NCI-H2171 (cell line): ENCODE measurements at regions not wholly inside any gene's neighbourhood (a gene's known extent, or its start where the extent isn't known, plus 50 kb on each side); places are given as distances from the start of the nearest gene placed in this dataset.
"Not testable (repeated sequence)": the region's sequence is repeated elsewhere in the genome, so short reads cannot be mapped to it uniquely, and the experiment has no call there.

Experiments used
- DNase-seq: peaks from one replicate; lab custom pipeline; 2025; lab: John Stamatoyannopoulos, UW

- DNase-seq, result not testable (repeated sequence)
Measured at GRCh38 chr11:67940440-67940839, 63.5 kb downstream of the UNC93B1 start.

- DNase-seq, result not testable (repeated sequence)
Measured at GRCh38 chr11:67938964-67939363, 64.9 kb downstream of the UNC93B1 start.

- DNase-seq, result not testable (repeated sequence)
Measured at GRCh38 chr11:67938371-67938770, 65.5 kb downstream of the UNC93B1 start.

- DNase-seq, result not testable (repeated sequence)
Measured at GRCh38 chr11:67923565-67923964, 80.3 kb downstream of the UNC93B1 start.

DNA sequence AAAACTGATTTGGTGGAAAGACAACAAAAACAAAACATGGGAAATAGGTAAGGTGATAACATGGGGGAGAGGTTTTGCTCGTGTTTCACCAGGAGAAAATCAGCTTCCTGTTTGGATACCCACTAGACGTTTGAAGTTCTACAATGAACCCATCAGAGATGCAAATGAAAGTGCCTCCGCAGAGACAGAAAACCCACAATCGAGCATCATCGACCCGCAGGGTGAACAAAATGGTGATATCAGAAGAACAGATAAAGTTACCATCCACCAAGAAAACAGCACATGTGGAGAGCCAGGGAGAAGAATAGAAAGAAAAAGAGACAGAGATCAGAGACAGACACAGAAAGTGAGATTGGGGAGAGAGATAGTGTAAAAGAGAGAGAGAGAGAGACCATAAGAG, 83.4 kb downstream of the UNC93B1 start:
- not testable (repeated sequence) for DNase-seq

GRCh38 chr11:67912184-67912583, 91.7 kb downstream of the UNC93B1 start:
- DNase-seq, result not testable (repeated sequence)

- not testable (repeated sequence) for DNase-seq
Measured at GRCh38 chr11:67911211-67911610, 92.7 kb downstream of the UNC93B1 start.

- not testable (repeated sequence) for DNase-seq
Measured at GRCh38 chr11:67910803-67911202, 93.1 kb downstream of the UNC93B1 start.

- not testable (repeated sequence) for DNase-seq
Measured at GRCh38 chr11:67906969-67907368, 96.9 kb downstream of the UNC93B1 start.

GRCh38 chr11:67899462-67899861, 104.4 kb downstream of the UNC93B1 start:
- DNase-seq, result not testable (repeated sequence)

GRCh38 chr11:67893487-67893886, 110.4 kb downstream of the UNC93B1 start:
- DNase-seq, result not testable (repeated sequence)

DNA sequence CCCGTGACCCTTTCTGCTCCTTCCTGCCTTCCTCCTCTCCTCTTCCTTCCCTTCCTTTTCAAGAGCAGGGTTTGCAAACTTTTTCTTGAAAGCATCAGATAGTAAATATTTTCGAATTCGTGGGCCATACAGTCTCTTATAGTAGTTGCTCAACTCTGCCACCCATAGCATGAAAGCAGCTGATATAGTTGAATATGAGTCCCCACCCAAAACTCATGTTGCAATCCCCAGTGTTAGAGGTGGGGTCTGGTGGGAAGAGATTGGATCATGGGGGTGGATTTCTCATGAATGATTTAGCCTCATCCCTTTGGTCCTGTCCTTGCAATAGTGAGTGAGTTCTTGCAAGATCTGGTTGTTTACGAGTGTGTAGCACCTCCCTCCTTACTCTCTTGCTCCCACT, 114.3 kb downstream of the UNC93B1 start:
- not testable (repeated sequence) for DNase-seq

DNA sequence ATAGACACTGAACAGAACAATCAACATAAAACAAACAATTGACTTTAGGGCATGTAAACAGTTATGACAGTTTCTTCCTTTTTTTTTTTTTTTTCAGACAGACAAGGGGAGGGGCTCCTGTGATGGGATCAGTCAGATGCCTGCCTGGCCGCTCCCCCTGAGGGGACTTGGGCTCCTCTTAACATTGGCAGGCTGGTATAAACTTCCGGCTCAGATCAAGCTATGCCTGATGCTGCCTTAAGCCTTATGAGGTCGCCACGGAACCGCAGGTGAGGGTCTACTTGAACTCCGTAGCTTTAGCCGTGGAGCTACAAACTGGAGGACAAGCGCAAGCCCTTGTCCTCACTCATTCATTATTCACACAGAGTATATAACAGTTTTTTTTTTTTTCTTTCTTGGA, 115.8 kb downstream of the UNC93B1 start:
- not testable (repeated sequence) for DNase-seq

- DNase-seq, result not testable (repeated sequence)
Measured at GRCh38 chr11:67886672-67887071, 117.2 kb downstream of the UNC93B1 start.

DNA sequence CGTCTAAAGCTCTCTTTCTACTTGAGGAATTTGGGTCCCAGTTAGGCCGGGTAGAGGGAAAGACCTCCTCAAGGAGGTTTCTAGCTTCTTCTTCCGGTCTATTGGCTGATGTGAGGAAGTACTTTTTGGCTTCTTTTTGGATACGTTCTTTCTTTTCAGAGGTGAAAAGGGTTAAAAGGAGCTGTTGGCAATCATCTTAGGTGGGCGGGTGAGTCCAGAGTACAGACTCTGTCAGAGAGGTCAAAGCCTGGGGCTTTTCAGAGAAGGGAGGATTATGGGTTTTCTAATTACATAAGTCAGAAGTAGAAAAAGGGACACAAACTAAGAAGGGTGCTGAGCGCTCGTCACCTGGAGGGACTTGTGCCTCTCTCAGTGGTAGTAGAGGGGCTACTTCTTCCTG, 117.7 kb downstream of the UNC93B1 start:
- not testable (repeated sequence) for DNase-seq

DNA sequence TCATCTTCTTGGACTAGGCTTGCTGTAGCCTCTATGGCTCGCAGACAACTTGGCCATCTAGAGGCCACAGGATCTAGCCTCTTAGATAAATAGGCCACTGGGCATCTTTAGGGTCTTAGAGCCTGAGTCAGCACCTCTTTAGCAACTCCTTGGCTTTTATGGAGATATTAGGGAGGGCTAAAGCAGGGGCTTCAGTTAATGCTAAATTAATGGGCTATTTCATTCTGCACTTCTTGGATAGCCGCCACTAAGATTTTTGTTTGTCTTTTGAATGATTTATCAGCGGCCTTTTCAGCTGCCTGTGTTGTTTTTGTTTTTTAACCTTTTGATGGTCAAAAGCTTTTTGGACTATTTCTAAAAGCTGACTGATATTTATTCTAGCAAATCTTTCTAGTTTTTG, 118.3 kb downstream of the UNC93B1 start:
- DNase-seq, result not testable (repeated sequence)

- DNase-seq, result not testable (repeated sequence)
Measured at GRCh38 chr11:67884761-67885558, 118.9 kb downstream of the UNC93B1 start.

GRCh38 chr11:67884073-67884757, 119.7 kb downstream of the UNC93B1 start:
- not testable (repeated sequence) for DNase-seq

- not testable (repeated sequence) for DNase-seq
Measured at GRCh38 chr11:67882304-67882703, 121.6 kb downstream of the UNC93B1 start.

GRCh38 chr11:67881836-67882235, 122.1 kb downstream of the UNC93B1 start:
- not testable (repeated sequence) for DNase-seq

GRCh38 chr11:67880594-67881196, 123.2 kb downstream of the UNC93B1 start:
- not testable (repeated sequence) for DNase-seq

DNA sequence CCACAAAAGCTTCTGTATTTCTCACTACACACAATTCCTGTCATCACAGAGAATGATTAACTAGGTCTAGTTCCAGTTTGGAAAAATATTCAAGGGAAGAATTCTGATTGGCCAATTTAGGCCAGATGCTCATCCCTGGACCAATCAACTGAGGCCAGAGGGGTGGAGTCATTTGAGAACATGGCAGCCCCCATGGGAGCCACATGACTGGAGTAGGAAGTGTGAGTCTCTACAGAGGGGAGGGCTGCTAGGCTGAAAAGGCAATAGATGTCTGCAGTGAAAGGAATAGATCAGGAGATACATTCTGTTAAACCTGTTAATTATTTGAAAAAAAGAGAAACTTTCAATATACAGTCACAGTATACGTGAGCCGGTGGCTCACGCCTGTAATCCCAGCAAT, 125.2 kb downstream of the UNC93B1 start:
- DNase-seq, result not testable (repeated sequence)

DNA sequence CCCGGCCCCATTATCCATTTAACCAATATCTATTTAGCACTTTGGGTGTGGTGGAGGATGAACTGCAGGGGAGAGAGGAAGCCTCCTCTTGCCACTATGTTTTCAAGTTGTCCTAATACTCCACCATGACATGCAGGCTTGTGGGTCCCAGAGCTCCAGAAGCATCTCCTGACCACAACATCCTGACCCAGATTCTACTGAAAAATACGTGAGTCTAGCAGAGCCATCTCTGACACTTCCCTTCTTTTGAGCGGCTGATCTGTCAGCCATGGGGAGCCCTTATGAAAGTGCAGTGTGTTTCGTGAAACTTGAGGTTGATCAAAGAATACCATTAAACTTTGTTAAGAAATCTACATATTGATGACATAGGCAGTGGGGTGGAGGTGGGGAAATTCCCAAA, 126.6 kb downstream of the UNC93B1 start:
- DNase-seq, result not testable (repeated sequence)
